CD14-positive monocyte (primary cell): ENCODE measurements at regions not wholly inside any gene's neighbourhood (a gene's known extent, or its start where the extent isn't known, plus 50 kb on each side); places are given as distances from the start of the nearest gene placed in this dataset.

Experiments used
- DNase-seq, 3 donors: peaks; one replicate each; pipeline ENCODE4 v3.0.0-alpha.2; 2011 to 2022
- H2AFZ ChIP-seq: 2 replicates; pipeline ENCODE4 v1.6.0; 2012; ENCODE audit warnings: mild to moderate bottlenecking, low read depth, low read length, inconsistent platforms; ENCODE audit not compliant: insufficient read depth, poor library complexity, severe bottlenecking
- H3K27ac ChIP-seq, 2 donors: 1 replicate in 1 of 2; 2 replicates in 1 of 2; pipeline ENCODE4 v1.5.1; 2012 to 2013; ENCODE audit warnings: low read length in 2 of 2, control low read depth in 1 of 2, inconsistent platforms in 1 of 2, low read depth in 1 of 2, mild to moderate bottlenecking in 1 of 2
- H3K27me3 ChIP-seq, 2 donors: one replicate each; pipeline versions ENCODE4 v1.6.0 to v1.6.1; 2011 to 2013; ENCODE audit warnings: low read length in 2 of 2; ENCODE audit not compliant: control insufficient read depth in 2 of 2, insufficient read depth in 2 of 2
- H3K36me3 ChIP-seq, 2 donors: replicated peaks in 1 of 2; 1 replicate in 1 of 2; 2 replicates in 1 of 2; pipeline versions ENCODE4 v1.5.1 to v1.6.1; 2012 to 2013; ENCODE audit warnings: low read length in 2 of 2, control low read depth in 1 of 2, inconsistent platforms in 1 of 2, mild to moderate bottlenecking in 1 of 2; ENCODE audit not compliant: insufficient read depth in 2 of 2, control insufficient read depth in 1 of 2
- H3K4me1 ChIP-seq, 2 donors: 1 replicate in 1 of 2; 2 replicates in 1 of 2; pipeline versions ENCODE4 v1.5.1 to v1.6.1; 2012 to 2013; ENCODE audit warnings: low read length in 2 of 2, control low read depth in 1 of 2, inconsistent platforms in 1 of 2, mild to moderate bottlenecking in 1 of 2, moderate library complexity in 1 of 2; ENCODE audit not compliant: insufficient read depth in 2 of 2, control insufficient read depth in 1 of 2
- H3K4me2 ChIP-seq: replicated peaks from 2 replicates; pipeline ENCODE3; 2012; ENCODE audit warnings: low read length, moderate library complexity, mild to moderate bottlenecking; ENCODE audit not compliant: poor library complexity, severe bottlenecking; ENCODE audit errors: extremely low read depth
- H3K4me3 ChIP-seq, 3 experiments: fragments of 200-600 bp in 1 of 3; sonication (generic) in 1 of 3; replicated peaks in 1 of 3; 1 replicate in 2 of 3; 2 replicates in 1 of 3; pipeline ENCODE4 v1.5.1; 2011 to 2013; ENCODE audit warnings: low read length in 3 of 3, mild to moderate bottlenecking in 3 of 3, control low read depth in 2 of 3, low read depth in 2 of 3, inconsistent platforms in 1 of 3, moderate library complexity in 1 of 3
- H3K79me2 ChIP-seq: 2 replicates; pipeline ENCODE4 v1.6.0; 2012; ENCODE audit warnings: mild to moderate bottlenecking, control low read depth, inconsistent platforms, low read length, moderate library complexity; ENCODE audit not compliant: insufficient read depth
- H3K9ac ChIP-seq: 2 replicates; pipeline ENCODE4 v1.6.0; 2017; ENCODE audit warnings: low read length, mild to moderate bottlenecking; ENCODE audit not compliant: insufficient read depth, poor library complexity, severe bottlenecking
- H3K9me3 ChIP-seq, 2 donors: replicated peaks in 1 of 2; 1 replicate in 1 of 2; 2 replicates in 1 of 2; pipeline versions ENCODE4 v1.5.1 to v1.6.1; 2012 to 2013; ENCODE audit warnings: low read length in 2 of 2, control low read depth in 1 of 2; ENCODE audit not compliant: control insufficient read depth in 1 of 2, insufficient read depth in 1 of 2
- H4K20me1 ChIP-seq: 2 replicates; pipeline ENCODE4 v1.6.0; 2012; ENCODE audit warnings: mild to moderate bottlenecking, low read length, control low read depth, moderate library complexity; ENCODE audit not compliant: insufficient read depth
- H3K27ac Mint-ChIP-seq, 7 donors: one replicate each; pipeline ENCODE4 v1.8.0; 2020; ENCODE audit warnings: mild to moderate bottlenecking in 7 of 7, mixed read lengths in 7 of 7, moderate library complexity in 6 of 7, inconsistent platforms in 2 of 7
- H3K27me3 Mint-ChIP-seq, 3 donors: one replicate each; pipeline ENCODE4 v1.8.0; 2021 to 2022; ENCODE audit warnings: low read depth in 3 of 3, mild to moderate bottlenecking in 3 of 3, mixed read lengths in 3 of 3, moderate library complexity in 3 of 3, inconsistent platforms in 1 of 3
- H3K36me3 Mint-ChIP-seq, 2 donors: one replicate each; pipeline ENCODE4 v1.8.0; 2020; ENCODE audit warnings: mixed read lengths in 2 of 2, inconsistent platforms in 1 of 2, mild to moderate bottlenecking in 1 of 2
- H3K4me1 Mint-ChIP-seq: one replicate; pipeline ENCODE4 v1.8.0; 2020; ENCODE audit warnings: mild to moderate bottlenecking, mixed read lengths
- H3K4me3 Mint-ChIP-seq, 2 donors: one replicate each; pipeline ENCODE4 v1.8.0; 2020; ENCODE audit warnings: mild to moderate bottlenecking in 2 of 2, mixed read lengths in 2 of 2, moderate library complexity in 1 of 2
- H3K9me3 Mint-ChIP-seq, 7 donors: one replicate each; pipeline ENCODE4 v1.8.0; 2020 to 2022; ENCODE audit warnings: mixed read lengths in 7 of 7, mild to moderate bottlenecking in 6 of 7, moderate library complexity in 6 of 7, inconsistent platforms in 2 of 7
- CTCF ChIP-seq: fragments of 200-600 bp; IDR thresholded peaks from one replicate; pipeline ENCODE4 v1.8.0; 2022; ENCODE audit warnings: antibody characterized with exemption, mild to moderate bottlenecking
- WGBS: methylation state at CpG from one replicate; pipeline ENCODE4 v1.1.5; 2013; ENCODE audit warnings: missing lambda C conversion rate; ENCODE audit not compliant: insufficient coverage; 5-methylcytosine and 5-hydroxymethylcytosine counted together
- intact Hi-C, 2 donors: fragments of 100-400 bp; cut with micrococcal nuclease; formaldehyde crosslinking; loops; one replicate each; pipeline versions ENCODE4 v1.15.0 to v1.15.1; 2023

- TF ChIP-seq CTCF, result no peak
- H3K27me3 Mint-ChIP-seq, result peaks cover 0 to 2% (median 0%) of the 10 kb centered on the region in 3 donors
Observed at GRCh38 chr10:10847387-10847786, 170.3 kb upstream of the CELF2 start.

GRCh38 chr10:10848488-10849111, 169.1 kb upstream of the CELF2 start:
- Mint-ChIP-seq H3K27ac (no peak overlapping the region), H3K4me1 (peaks cover 6% of the 10 kb centered on the region), H3K27me3 (peaks cover 0 to 4% (median 2%) of the 10 kb centered on the region in 3 donors), H3K4me3 (no peak overlapping the region), H3K9me3 (peaks cover 0 to 3% (median 0%) of the 10 kb centered on the region in 7 donors), H3K36me3 (no peaks in the 10 kb centered on the region)
- no peak overlapping the region for H3K4me2 ChIP-seq
- no peak for TF ChIP-seq CTCF
- no peaks in the 10 kb centered on the region for H3K79me2 ChIP-seq
- H3K9ac ChIP-seq, result no peak overlapping the region
- no peaks in the 10 kb centered on the region for H3K9me3 ChIP-seq
- H3K4me3 ChIP-seq, result no peak overlapping the region
- no peaks in the 10 kb centered on the region for H3K27me3 ChIP-seq
- H3K27ac ChIP-seq, result no peak overlapping the region
- H4K20me1 ChIP-seq, result no peaks in the 10 kb centered on the region
- H2AFZ ChIP-seq, result no peak overlapping the region
- no peaks in the 10 kb centered on the region for H3K4me1 ChIP-seq
- intact Hi-C loops, result no loop called here
- DNase-seq, result no peak
- H3K36me3 ChIP-seq, result no peaks in the 10 kb centered on the region
- 100% methylated on average over 3 of the region's 13 CpGs for WGBS

More at GRCh38 chr10:10847387-10847786, 170.3 kb upstream of the CELF2 start:
- Mint-ChIP-seq H3K36me3 (no peaks in the 10 kb centered on the region), H3K4me1 (peaks cover 6% of the 10 kb centered on the region), H3K27ac (no peak overlapping the region), H3K4me3 (no peak overlapping the region), H3K9me3 (peaks cover 0 to 3% (median 0%) of the 10 kb centered on the region in 7 donors)
- no peaks in the 10 kb centered on the region for H3K4me1 ChIP-seq
- H3K27me3 ChIP-seq, result no peaks in the 10 kb centered on the region
- H2AFZ ChIP-seq, result no peak overlapping the region
- DNase-seq, result no peak
- no peak overlapping the region for H3K4me2 ChIP-seq
- no peaks in the 10 kb centered on the region for H3K36me3 ChIP-seq
- no peaks in the 10 kb centered on the region for H3K9me3 ChIP-seq
- intact Hi-C loops, result no loop called here
- H3K4me3 ChIP-seq, result no peak overlapping the region
- no peaks in the 10 kb centered on the region for H3K79me2 ChIP-seq
- no peak overlapping the region for H3K27ac ChIP-seq
- WGBS, result 100% methylated on average over 2 of the region's 5 CpGs
- H3K9ac ChIP-seq, result no peak overlapping the region
- H4K20me1 ChIP-seq, result no peaks in the 10 kb centered on the region
